KBM-7 (cell line): ENCODE measurements at regions not wholly inside any gene's neighbourhood (a gene's known extent, or its start where the extent isn't known, plus 50 kb on each side); places are given as distances from the start of the nearest gene placed in this dataset.

ENCODE experiments used
- DNase-seq: peaks from one replicate; pipeline ENCODE4 v3.0.0-alpha.2; 2015
- in situ Hi-C: fragments of 300-500 bp; cut with MboI; formaldehyde crosslinking; loops from 2 replicates; pipeline ENCODE4 v1.14.3; 2020; ENCODE audit warnings: low sequenced_read_pairs, low pct_unique_long_range_greater_than_20kb, mixed read lengths

DNA sequence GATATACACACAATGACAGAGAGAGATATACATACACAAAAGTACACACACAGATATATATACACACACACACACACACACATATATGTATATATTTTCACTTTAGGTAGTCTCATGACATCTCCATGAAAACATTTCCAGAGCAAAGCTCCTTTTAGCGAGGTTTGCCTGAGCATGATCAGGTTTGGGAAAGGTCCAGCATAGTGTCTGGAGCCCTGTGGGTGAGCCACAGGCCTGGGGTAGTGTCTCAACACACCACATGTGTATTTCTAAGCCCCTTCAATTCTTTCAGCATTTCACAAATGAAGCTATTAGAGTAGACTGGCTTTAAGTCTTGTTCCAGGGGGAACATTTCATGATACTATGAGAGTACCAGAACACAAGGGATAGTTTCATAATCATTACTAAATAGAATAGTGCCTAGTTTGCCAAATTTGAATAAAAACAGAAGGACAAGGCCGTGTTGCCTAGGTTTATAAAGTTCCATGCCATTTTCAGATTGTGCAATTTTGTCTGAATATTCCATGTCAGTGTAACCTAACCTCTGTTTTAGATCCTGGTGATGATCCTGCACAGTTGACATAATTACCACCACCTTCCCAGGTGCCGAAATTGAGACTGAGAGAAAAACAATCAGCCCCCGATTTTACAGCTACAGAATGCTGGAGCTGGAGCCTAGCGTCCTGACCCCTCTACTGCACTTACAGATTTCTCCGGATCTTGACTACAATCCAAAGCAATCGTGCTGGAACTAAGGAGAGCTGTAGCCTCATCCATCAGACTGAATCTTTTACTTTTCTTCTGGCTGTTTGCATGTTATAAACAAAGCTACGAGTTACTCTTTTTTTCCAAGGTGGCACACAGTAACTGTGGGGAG, 332.7 kb downstream of the CYRIA start:
- DNase-seq = no peak
- in situ Hi-C loops = no loop called here

DNA sequence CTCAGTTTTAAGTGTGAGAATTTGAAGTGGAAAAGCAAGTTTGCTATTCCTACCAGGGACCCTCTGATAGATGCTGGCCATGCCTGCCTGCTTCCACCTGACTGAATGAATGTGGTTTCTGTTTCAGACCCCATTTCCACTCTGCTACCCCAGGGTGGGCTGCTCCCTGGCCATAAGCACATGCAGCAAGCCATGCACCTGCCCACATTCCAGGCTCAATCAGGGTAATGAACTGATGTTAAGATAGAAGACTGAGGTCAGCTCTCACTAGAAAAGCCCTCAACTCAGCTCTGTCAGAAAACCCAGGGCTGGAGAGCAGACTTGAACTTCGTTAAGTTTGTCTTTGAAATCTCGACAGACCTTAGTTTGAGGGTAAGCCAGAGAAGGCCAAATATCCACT, 333.9 kb downstream of the CYRIA start:
- in situ Hi-C loops = no loop called here
- DNase-seq = no peak

GRCh38 chr2:16330982-16331381, 334.7 kb downstream of the CYRIA start:
- no peak for DNase-seq
- in situ Hi-C loops = no loop called here

GRCh38 chr2:16330571-16330970, 335.1 kb downstream of the CYRIA start:
- DNase-seq = no peak

GRCh38 chr2:16330012-16330411, 335.6 kb downstream of the CYRIA start:
- in situ Hi-C loops = no loop called here
- DNase-seq = no peak

More at GRCh38 chr2:16330571-16330970, 335.1 kb downstream of the CYRIA start:
- in situ Hi-C loops = no loop called here

DNA sequence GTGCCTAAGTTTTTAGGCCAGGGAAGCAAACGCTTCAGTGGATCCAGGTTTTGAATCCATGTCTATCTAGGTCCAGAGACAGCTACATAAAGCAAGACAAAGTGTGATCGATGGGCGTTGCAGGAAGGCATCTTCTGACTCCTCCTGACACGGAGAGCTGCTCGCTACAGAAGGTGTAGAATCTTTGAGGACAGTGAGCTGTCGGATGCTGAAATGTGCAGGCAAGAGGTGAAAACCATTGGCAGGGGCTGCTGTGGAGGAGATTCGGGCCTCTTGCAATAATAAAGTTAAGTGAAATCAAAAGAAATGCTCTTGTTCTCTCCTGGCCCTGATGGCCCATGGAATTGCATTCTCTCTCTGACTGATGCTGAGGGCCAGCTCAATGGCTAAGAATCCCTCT, 336.2 kb downstream of the CYRIA start:
- no peak for DNase-seq
- in situ Hi-C loops = no loop called here

DNA sequence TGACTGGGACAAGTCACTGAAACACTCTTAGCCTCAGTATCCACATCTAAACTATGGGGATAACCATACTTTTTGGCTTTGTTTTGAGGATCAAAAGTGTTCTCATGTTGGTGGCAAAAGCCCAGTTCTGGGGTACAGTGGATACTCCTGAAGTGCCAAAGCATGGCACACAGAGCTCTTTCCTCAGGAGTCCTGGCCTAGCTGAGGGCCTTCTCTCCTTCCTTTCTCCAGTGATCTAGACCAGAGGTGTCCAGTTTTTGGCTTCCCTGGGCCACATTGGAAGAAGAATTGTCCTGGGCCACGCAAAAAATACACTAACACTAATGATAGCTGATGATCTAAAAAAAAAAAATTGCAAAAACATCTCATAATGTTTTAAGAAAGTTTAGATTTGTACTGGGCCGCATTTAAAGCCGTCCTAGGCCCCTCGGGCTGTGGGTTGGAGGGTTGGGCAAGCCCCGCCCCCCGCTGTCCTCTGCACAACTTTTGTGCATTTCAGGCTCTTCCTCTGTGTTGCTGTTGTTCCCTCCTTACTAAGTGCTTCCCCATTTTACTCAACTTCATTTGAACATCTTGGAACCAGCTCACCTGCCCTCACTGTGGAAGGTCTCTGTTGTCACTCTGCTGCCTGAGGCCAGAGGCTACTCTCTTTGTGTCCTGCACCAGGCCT, 337.0 kb downstream of the CYRIA start:
- in situ Hi-C loops = no loop called here
- peak; percentile 3 for DNase-seq

- in situ Hi-C loops = no loop called here
- DNase-seq = no peak
These were observed 338.3 kb downstream of the CYRIA start for GRCh38 chr2:16327326-16327725.

- DNase-seq = no peak
- in situ Hi-C loops = no loop called here
These were observed 338.8 kb downstream of the CYRIA start for GRCh38 chr2:16326711-16327300.

- no peak for DNase-seq
- in situ Hi-C loops = no loop called here
These were observed 339.6 kb downstream of the CYRIA start for GRCh38 chr2:16325976-16326510.

DNA sequence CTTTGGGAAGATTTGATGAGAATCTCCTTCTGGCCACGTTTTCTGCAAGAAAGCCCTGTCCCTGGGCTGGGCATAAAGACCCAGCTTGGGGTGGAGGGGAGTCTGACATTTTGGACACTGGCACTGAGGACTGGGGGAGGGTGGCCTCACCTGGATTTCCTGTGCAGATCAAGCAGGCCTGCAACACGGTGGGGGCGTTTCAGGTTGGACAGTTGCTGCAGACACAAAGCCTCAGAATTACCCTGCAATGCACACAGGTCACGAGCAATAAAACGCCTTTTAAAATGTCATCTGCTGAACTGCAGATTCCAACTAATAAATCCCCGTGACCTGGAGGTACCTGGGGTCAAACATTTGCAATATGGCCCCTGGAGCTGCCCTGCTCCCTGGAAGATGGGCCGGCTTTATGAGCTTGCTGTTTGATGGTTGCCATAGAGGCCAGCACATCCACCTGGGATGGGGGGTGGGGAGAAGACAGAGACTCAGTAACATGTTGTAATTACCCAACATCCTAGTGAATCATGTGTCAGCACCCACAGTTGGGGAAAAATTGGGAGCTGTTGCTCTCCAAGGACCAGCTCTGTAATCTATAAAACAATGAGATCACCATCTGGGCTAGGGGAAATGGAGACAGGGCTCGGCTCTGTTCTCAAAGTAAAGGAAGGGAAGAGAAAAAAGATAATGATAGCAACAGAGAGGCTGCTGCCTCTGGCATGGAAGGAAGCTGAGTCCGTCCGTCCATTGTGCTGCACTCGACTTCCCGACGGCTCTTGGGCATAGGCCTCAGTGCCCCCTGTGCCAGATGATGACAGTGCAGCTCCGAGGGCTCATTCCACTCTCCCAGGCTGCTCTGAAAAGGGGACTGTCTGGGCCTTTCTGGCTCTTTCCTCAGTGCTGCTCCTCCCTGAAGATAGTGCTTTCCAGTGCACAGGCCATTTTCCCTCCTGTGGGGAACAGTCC, 340.3 kb downstream of the CYRIA start:
- in situ Hi-C loops = no loop called here
- no peak for DNase-seq

DNA sequence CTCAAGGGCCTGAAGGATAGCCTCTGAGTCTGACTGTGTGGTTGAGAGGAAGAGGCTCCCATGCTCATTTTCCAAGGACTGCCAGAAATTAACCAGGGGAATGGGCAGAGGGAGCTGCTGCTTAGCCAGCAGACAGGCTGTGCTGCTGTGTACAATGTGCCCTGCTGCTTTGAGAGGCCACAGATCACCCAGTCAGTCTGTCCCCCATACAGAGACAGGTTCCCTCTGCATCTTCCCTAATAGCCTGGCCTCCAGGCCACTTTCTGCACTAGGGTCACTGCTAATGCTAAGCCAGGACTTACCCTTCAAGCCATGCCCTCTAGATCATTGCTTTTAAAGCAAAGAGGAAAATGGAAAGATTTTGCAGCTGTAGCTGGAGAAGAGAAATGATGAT, 341.1 kb downstream of the CYRIA start:
- in situ Hi-C loops = no loop called here
- no peak for DNase-seq

DNA sequence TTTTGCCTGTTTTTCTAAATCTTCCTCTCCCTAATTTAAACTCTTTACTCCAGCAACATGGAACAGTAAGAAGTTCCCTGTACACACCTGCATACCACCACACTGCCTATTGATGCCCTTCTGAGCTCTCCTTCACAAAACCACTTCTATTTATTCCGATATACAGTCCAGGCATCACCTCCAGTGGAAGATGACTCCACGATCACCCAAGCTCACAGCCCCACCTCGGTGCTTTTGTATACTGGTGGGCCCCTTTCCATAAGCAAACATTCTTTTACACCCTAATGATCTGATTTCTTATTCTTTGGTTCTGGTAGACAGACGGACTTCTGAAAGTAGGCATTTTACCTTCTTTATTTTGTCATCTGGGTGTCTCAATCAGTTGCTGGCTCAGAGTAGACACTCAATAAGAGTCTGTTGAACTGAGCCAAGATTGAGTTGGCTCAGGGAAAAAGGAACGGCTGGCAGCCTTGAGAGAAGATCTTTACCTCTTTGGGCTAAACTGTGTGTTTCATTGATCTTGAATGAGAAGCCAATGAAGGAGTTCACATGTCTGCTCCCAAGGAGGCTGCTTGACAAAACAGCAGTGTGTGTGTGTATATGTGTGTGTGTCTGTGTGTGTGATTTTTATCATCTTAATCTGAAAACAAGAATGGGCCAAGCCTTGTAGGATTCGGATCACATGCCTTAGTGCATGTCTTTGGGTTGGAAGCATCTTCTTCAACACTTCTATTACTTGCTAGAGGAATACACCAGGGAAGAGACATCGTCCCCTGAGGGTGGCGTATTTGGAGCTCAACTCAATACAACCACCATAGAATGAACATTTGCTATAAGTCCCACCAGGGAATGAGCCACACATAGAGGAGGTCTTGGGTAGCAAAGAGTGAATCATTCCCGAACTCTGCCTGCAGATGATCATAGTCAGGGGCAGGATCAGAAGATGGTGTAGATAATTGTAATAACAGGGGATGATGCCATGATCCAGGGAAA, 341.8 kb downstream of the CYRIA start:
- in situ Hi-C loops = no loop called here
- DNase-seq = no peak

- no peak for DNase-seq
- in situ Hi-C loops = no loop called here
These were observed 342.5 kb downstream of the CYRIA start for GRCh38 chr2:16323126-16323520.

DNA sequence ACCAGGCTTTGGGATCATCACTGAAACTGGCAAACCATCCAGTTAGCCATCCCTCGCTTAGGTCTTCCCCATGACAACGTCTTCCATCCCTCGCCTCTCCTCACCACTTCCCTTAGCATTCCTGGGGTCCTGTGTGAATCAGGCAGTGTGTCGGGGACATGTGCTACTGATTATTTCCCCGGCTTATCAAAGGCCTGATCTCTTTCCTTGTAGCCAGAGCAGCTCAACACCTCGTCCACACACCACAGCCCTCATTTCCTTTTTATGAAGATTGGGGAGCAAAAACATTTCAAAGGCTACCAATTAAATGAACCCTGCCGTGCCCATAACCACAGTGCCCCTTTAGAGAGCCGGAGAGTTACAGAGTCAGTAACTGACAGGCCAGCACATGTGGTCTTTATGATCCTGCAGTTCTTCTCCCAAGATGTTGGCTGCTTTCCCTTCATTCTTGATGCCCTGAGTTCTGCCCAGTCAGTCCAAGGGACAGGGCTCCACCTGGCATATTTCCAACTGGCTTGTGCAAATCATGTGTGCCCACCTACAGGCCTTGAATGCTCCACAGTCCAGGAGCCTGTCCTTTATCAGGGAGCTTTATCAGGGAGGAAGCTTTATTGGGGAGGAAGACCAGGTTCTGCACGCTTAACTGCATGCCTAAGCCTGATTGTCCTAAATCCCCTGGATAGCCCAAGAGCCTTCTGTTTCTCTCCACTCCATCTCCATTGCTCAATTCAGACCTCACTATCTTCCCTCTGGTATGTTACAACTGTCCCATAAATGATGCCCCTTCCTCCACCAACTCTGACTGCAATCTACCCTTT, 343.1 kb downstream of the CYRIA start:
- no peak for DNase-seq
- in situ Hi-C loops = no loop called here

DNA sequence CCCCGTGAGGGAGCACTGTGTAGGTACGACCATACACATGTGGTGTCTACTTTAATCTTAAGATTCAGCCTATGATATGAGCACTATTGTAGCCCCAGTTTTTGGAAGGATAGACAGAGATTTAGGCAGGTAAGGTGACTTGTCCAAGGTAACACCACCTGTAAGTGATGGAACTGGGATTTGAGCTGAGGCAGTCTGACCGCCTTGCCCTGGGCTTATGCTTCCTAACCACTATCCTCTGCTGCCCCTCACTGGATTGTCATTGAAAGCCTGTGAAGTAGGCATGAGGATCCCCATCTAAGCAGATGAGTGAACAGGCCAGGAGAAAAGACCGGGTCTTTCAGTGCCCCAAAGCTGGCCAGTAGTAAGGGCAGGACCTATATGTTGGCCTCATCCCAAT, 343.8 kb downstream of the CYRIA start:
- no peak for DNase-seq
- in situ Hi-C loops = no loop called here

DNA sequence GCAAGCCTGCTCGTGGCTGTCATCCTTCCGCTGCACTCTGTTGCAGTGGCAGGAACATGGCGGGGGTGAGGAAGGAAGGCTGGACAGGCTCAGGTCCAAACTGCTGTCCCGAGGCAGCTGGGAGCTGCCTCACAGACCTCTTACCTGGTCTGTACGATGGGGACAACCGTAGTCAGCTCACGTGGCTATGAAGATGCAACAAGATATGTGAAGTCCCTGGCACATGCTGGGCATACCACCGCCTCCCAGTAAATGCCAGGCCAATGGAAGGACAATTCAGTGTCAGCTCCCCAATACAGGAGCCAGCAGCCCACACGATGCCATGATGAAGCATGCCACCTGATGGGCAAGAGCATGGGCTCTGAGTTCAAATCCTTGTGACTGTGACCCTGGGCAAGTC, 344.4 kb downstream of the CYRIA start:
- no peak for DNase-seq
- in situ Hi-C loops = no loop called here
